ENCODE measurements at regions not wholly inside any gene's neighbourhood (a gene's known extent, or its start where the extent isn't known, plus 50 kb on each side); places are given as distances from the start of the nearest gene placed in this dataset.

DNA sequence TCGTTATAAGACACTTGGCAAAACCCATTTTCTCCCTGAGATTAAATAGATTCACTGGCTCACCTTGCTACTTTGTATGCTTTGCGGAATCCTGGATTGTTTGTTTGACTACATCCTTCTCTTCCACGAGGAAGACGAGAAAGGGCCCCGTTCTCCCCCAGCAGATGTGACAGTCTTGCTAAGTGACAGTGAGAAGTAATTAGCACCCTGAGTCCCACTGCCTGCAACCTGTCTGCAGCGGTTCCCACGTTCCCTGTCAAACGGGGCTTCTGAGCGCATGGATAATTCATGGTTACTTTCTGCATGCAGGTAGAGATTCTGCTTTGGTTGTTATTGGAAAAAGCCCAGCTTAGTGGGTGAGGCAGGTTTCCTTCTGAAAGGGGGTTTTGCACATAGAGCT lies 163.7 kb downstream of the CDH26 start:
- H3K4me1 ChIP-seq (ENCODE audit: control insufficient read depth, insufficient read depth, low read length): no peaks in the 10 kb centered on the region
- H3K36me3 Mint-ChIP-seq (ENCODE audit: low read depth): no peaks in the 10 kb centered on the region
- no peak for DNase-seq
- no peaks in the 10 kb centered on the region for H3K27me3 ChIP-seq (ENCODE audit: control insufficient read depth, insufficient read depth, low read length, poor library complexity, severe bottlenecking)
- no peak overlapping the region for H3K9ac ChIP-seq (ENCODE audit: extremely low read depth, low read length, poor library complexity, severe bottlenecking)
- H3K27me3 Mint-ChIP-seq (ENCODE audit: insufficient read depth): peaks cover 24% of the 10 kb centered on the region
- H3K4me3 Mint-ChIP-seq: no peak overlapping the region
- H3K9me3 Mint-ChIP-seq: no peaks in the 10 kb centered on the region
- TF ChIP-seq, protein P1, sequence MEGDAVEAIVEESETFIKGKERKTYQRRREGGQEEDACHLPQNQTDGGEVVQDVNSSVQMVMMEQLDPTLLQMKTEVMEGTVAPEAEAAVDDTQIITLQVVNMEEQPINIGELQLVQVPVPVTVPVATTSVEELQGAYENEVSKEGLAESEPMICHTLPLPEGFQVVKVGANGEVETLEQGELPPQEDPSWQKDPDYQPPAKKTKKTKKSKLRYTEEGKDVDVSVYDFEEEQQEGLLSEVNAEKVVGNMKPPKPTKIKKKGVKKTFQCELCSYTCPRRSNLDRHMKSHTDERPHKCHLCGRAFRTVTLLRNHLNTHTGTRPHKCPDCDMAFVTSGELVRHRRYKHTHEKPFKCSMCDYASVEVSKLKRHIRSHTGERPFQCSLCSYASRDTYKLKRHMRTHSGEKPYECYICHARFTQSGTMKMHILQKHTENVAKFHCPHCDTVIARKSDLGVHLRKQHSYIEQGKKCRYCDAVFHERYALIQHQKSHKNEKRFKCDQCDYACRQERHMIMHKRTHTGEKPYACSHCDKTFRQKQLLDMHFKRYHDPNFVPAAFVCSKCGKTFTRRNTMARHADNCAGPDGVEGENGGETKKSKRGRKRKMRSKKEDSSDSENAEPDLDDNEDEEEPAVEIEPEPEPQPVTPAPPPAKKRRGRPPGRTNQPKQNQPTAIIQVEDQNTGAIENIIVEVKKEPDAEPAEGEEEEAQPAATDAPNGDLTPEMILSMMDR (conservative IDR thresholded peaks at IDR 0.05): no peak
- 86 to 100% methylated on average over 4 to 9 of the region's 9 CpGs for WGBS, 2 experiments (ENCODE audit: insufficient coverage in 1 of 2, insufficient read length in 1 of 2)
- H3K36me3 ChIP-seq (ENCODE audit: control insufficient read depth, insufficient read depth, low read length): no peaks in the 10 kb centered on the region
- H3K9me3 ChIP-seq (ENCODE audit: control insufficient read depth, low read length): no peaks in the 10 kb centered on the region
- H3K4me1 Mint-ChIP-seq: peaks cover 11% of the 10 kb centered on the region
- H3K4me3 ChIP-seq (ENCODE audit: low read length): no peak overlapping the region
- no peak overlapping the region for H3K27ac ChIP-seq (ENCODE audit: low read depth, low read length)
- H3K27ac Mint-ChIP-seq: no peak overlapping the region

DNA sequence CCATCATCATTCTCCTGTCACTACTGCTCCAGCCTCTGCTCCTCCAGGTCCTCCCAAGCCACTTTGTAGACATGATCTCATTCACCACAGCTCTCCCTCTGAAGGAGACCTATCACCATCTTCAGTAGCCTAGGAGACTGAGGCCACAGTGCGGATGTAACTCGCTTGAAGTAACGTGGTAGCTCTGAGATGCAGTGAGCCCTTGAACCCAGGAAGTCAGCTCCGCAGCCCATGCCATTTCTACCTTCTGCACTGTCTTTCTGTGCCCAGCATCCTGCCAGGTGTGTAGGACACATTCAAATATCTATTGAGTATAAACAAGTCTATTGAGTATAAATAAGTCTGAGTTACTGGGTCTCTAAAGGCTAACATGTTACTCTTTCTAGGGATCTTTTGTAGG lies 164.4 kb downstream of the CDH26 start:
- no peaks in the 10 kb centered on the region for H3K9me3 Mint-ChIP-seq
- no peak overlapping the region for H3K9ac ChIP-seq (ENCODE audit: extremely low read depth, low read length, poor library complexity, severe bottlenecking)
- peaks cover 21% of the 10 kb centered on the region for H3K27me3 Mint-ChIP-seq (ENCODE audit: insufficient read depth)
- peaks cover 5% of the 10 kb centered on the region for H3K4me1 Mint-ChIP-seq
- no peaks in the 10 kb centered on the region for H3K4me1 ChIP-seq (ENCODE audit: control insufficient read depth, insufficient read depth, low read length)
- H3K4me3 Mint-ChIP-seq: no peak overlapping the region
- 99 to 100% methylated on average over 1 to 4 of the region's 4 CpGs for WGBS, 2 experiments (ENCODE audit: insufficient coverage in 1 of 2, insufficient read length in 1 of 2)
- no peaks in the 10 kb centered on the region for H3K9me3 ChIP-seq (ENCODE audit: control insufficient read depth, low read length)
- no peak for DNase-seq
- no peak overlapping the region for H3K27ac ChIP-seq (ENCODE audit: low read depth, low read length)
- TF ChIP-seq, protein P1 (conservative IDR thresholded peaks at IDR 0.05): no peak
- no peak overlapping the region for H3K4me3 ChIP-seq (ENCODE audit: low read length)
- no peaks in the 10 kb centered on the region for H3K36me3 Mint-ChIP-seq (ENCODE audit: low read depth)
- no peaks in the 10 kb centered on the region for H3K27me3 ChIP-seq (ENCODE audit: control insufficient read depth, insufficient read depth, low read length, poor library complexity, severe bottlenecking)
- no peak overlapping the region for H3K27ac Mint-ChIP-seq
- H3K36me3 ChIP-seq (ENCODE audit: control insufficient read depth, insufficient read depth, low read length): no peaks in the 10 kb centered on the region

DNA sequence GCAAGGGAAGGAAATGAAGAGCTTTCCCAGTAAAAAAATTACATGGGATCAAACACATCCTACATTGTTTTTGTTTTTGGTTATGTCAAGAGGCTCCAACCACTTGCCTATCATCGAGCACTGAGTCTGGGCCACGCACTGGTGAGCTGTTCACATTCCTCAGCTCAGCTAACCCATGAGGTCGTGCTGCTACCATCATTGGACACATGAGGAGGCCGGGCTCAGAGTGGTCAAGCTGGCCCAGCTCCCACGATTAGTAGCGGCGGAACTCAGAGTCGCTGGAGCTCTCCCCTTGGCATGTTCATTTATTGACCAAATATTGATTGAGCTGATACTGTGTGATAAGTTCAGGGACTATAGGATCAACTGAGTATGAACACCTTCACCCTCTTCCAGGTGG lies 164.9 kb downstream of the CDH26 start:
- Mint-ChIP-seq H3K9me3 (no peaks in the 10 kb centered on the region), H3K36me3 (ENCODE audit: low read depth) (no peaks in the 10 kb centered on the region), H3K27me3 (ENCODE audit: insufficient read depth) (peaks cover 17% of the 10 kb centered on the region), H3K27ac (no peak overlapping the region), H3K4me1 (peaks cover 5% of the 10 kb centered on the region), H3K4me3 (no peak overlapping the region)
- Histone ChIP-seq H3K9me3 (ENCODE audit: control insufficient read depth, low read length) (no peaks in the 10 kb centered on the region), H3K27me3 (ENCODE audit: control insufficient read depth, insufficient read depth, low read length, poor library complexity, severe bottlenecking) (no peaks in the 10 kb centered on the region), H3K36me3 (ENCODE audit: control insufficient read depth, insufficient read depth, low read length) (no peaks in the 10 kb centered on the region), H3K27ac (ENCODE audit: low read depth, low read length) (no peak overlapping the region), H3K4me3 (ENCODE audit: low read length) (no peak overlapping the region), H3K4me1 (ENCODE audit: control insufficient read depth, insufficient read depth, low read length) (no peaks in the 10 kb centered on the region), H3K9ac (ENCODE audit: extremely low read depth, low read length, poor library complexity, severe bottlenecking) (no peak overlapping the region)
- no peak for DNase-seq
- TF ChIP-seq, protein P1 (conservative IDR thresholded peaks at IDR 0.05): no peak
- WGBS, 2 experiments (ENCODE audit: insufficient coverage in 1 of 2, insufficient read length in 1 of 2): 93 to 94% methylated on average over 8 of the region's 8 CpGs

All from endodermal cell (in vitro differentiated cells).